Osteocyte (in vitro differentiated cells): ENCODE measurements at regions not wholly inside any gene's neighbourhood (a gene's known extent, or its start where the extent isn't known, plus 50 kb on each side); places are given as distances from the start of the nearest gene placed in this dataset.

ENCODE experiments used
- DNase-seq: peaks from one replicate; pipeline ENCODE4 v3.0.0; 2021; ENCODE audit warnings: mixed read lengths; ENCODE audit not compliant: unreplicated experiment; ENCODE audit errors: extremely low spot score
- H3K27ac Mint-ChIP-seq: one replicate; pipeline ENCODE4 v1.8.0; 2021; ENCODE audit warnings: mild to moderate bottlenecking, mixed read lengths; ENCODE audit not compliant: unreplicated experiment
- H3K27me3 Mint-ChIP-seq: one replicate; pipeline ENCODE4 v1.8.0; 2021; ENCODE audit warnings: mixed read lengths; ENCODE audit not compliant: unreplicated experiment
- H3K36me3 Mint-ChIP-seq: one replicate; pipeline ENCODE4 v1.8.0; 2021; ENCODE audit warnings: mixed read lengths; ENCODE audit not compliant: unreplicated experiment
- H3K4me1 Mint-ChIP-seq: one replicate; pipeline ENCODE4 v1.8.0; 2021; ENCODE audit warnings: mixed read lengths; ENCODE audit not compliant: unreplicated experiment
- H3K4me3 Mint-ChIP-seq: one replicate; pipeline ENCODE4 v1.8.0; 2021; ENCODE audit warnings: mild to moderate bottlenecking, moderate library complexity, mixed read lengths; ENCODE audit not compliant: unreplicated experiment
- H3K9me3 Mint-ChIP-seq: one replicate; pipeline ENCODE4 v1.8.0; 2021; ENCODE audit warnings: mixed read lengths; ENCODE audit not compliant: unreplicated experiment
- CTCF ChIP-seq: fragments of 200-600 bp; sonication (generic); IDR thresholded peaks from 2 replicates; pipeline ENCODE4 v1.5.0; 2021; ENCODE audit warnings: antibody characterized with exemption, mild to moderate bottlenecking, moderate library complexity

GRCh38 chr2:11097854-11098387 is 57.3 kb upstream of the SLC66A3 start:
- peak; percentile 17 for DNase-seq
- Mint-ChIP-seq H3K27ac (no peak overlapping the region), H3K9me3 (no peaks in the 10 kb centered on the region), H3K36me3 (no peaks in the 10 kb centered on the region), H3K4me1 (no peaks in the 10 kb centered on the region), H3K4me3 (no peak overlapping the region), H3K27me3 (peaks cover 26% of the 10 kb centered on the region)
- TF ChIP-seq CTCF, result no peak

GRCh38 chr2:11099122-11100065 is 55.9 kb upstream of the SLC66A3 start:
- no peak for TF ChIP-seq CTCF
- H3K4me1 Mint-ChIP-seq, result no peaks in the 10 kb centered on the region
- no peaks in the 10 kb centered on the region for H3K9me3 Mint-ChIP-seq
- H3K36me3 Mint-ChIP-seq, result no peaks in the 10 kb centered on the region
- peak; percentile 68 for DNase-seq
- H3K27me3 Mint-ChIP-seq, result peaks cover 20% of the 10 kb centered on the region
- no peak overlapping the region for H3K27ac Mint-ChIP-seq
- H3K4me3 Mint-ChIP-seq, result no peak overlapping the region

GRCh38 chr2:11100130-11100529 is 55.1 kb upstream of the SLC66A3 start:
- H3K27ac Mint-ChIP-seq, result no peak overlapping the region
- H3K4me3 Mint-ChIP-seq, result no peak overlapping the region
- H3K4me1 Mint-ChIP-seq, result no peaks in the 10 kb centered on the region
- no peaks in the 10 kb centered on the region for H3K36me3 Mint-ChIP-seq
- peaks cover 16% of the 10 kb centered on the region for H3K27me3 Mint-ChIP-seq
- DNase-seq, result peak; percentile 64
- H3K9me3 Mint-ChIP-seq, result no peaks in the 10 kb centered on the region
- TF ChIP-seq CTCF, result no peak

GRCh38 chr2:11100976-11101375 is 54.3 kb upstream of the SLC66A3 start:
- Mint-ChIP-seq H3K36me3 (no peaks in the 10 kb centered on the region), H3K4me1 (no peaks in the 10 kb centered on the region), H3K4me3 (no peak overlapping the region), H3K9me3 (no peaks in the 10 kb centered on the region), H3K27ac (no peak overlapping the region), H3K27me3 (peaks cover 12% of the 10 kb centered on the region)
- TF ChIP-seq CTCF, result no peak
- peak; percentile 77 for DNase-seq

GRCh38 chr2:11101430-11101829 is 53.8 kb upstream of the SLC66A3 start:
- DNase-seq, result peak; percentile 62
- Mint-ChIP-seq H3K4me3 (no peak overlapping the region), H3K27me3 (peaks cover 12% of the 10 kb centered on the region), H3K36me3 (no peaks in the 10 kb centered on the region), H3K9me3 (no peaks in the 10 kb centered on the region), H3K27ac (no peak overlapping the region), H3K4me1 (no peaks in the 10 kb centered on the region)
- no peak for TF ChIP-seq CTCF
